GM23248 (cell line): ENCODE measurements at regions not wholly inside any gene's neighbourhood (a gene's known extent, or its start where the extent isn't known, plus 50 kb on each side); places are given as distances from the start of the nearest gene placed in this dataset.

Experiments
- EZH2 ChIP-seq: fragments of 200-600 bp; sonication (generic); IDR thresholded peaks from 2 replicates; pipeline ENCODE4 v1.6.1; 2018; ENCODE audit warnings: antibody characterized with exemption, mild to moderate bottlenecking; ENCODE audit not compliant: insufficient read depth, poor library complexity, severe bottlenecking
- EZH2phosphoT487 ChIP-seq: fragments of 200-600 bp; sonication (generic); IDR thresholded peaks from 2 replicates; pipeline ENCODE4 v1.6.1; 2018; ENCODE audit warnings: antibody characterized with exemption, moderate library complexity, mild to moderate bottlenecking, low read depth; ENCODE audit not compliant: insufficient read depth

- TF ChIP-seq EZH2 (no peak), EZH2phosphoT487 (no peak)
These were observed 52.6 kb upstream of the RBPJ start for GRCh38 chr4:26268246-26268645.
